DMS79 treated with DMSO at 0.1 percent for 48 hours (cell line): ENCODE measurements at regions not wholly inside any gene's neighbourhood (a gene's known extent, or its start where the extent isn't known, plus 50 kb on each side); places are given as distances from the start of the nearest gene placed in this dataset.

Experiments used
- DNase-seq: peaks from one replicate; lab custom pipeline; 2025; lab: John Stamatoyannopoulos, UW

GRCh38 chr18:6465281-6465680 lies 50.6 kb upstream of the L3MBTL4 start:
- DNase-seq = no peak

- DNase-seq = peak; percentile 10
Measured at GRCh38 chr18:6476190-6476589, 61.5 kb upstream of the L3MBTL4 start.

- DNase-seq = no peak
Measured at GRCh38 chr18:6476880-6477279, 62.2 kb upstream of the L3MBTL4 start.

- no peak for DNase-seq
Measured at GRCh38 chr18:6478121-6478520, 63.4 kb upstream of the L3MBTL4 start.

GRCh38 chr18:6479699-6480098 lies 65.0 kb upstream of the L3MBTL4 start:
- no peak for DNase-seq

GRCh38 chr18:6482198-6482977 lies 67.7 kb upstream of the L3MBTL4 start:
- DNase-seq = no peak

GRCh38 chr18:6484659-6485058 lies 69.9 kb upstream of the L3MBTL4 start:
- no peak for DNase-seq

- no peak for DNase-seq
Measured at GRCh38 chr18:6486313-6486712, 71.6 kb upstream of the L3MBTL4 start.

GRCh38 chr18:6486764-6487426 lies 72.2 kb upstream of the L3MBTL4 start:
- no peak for DNase-seq

- DNase-seq = no peak
Measured at GRCh38 chr18:6487968-6488367, 73.3 kb upstream of the L3MBTL4 start.

GRCh38 chr18:6488956-6489355 lies 74.2 kb upstream of the L3MBTL4 start:
- DNase-seq = no peak

- no peak for DNase-seq
Measured at GRCh38 chr18:6489977-6490376, 75.3 kb upstream of the L3MBTL4 start.

- no peak for DNase-seq
Measured at GRCh38 chr18:6493194-6493593, 78.5 kb upstream of the L3MBTL4 start.

GRCh38 chr18:6495536-6495935 lies 80.8 kb upstream of the L3MBTL4 start:
- no peak for DNase-seq

- no peak for DNase-seq
Measured at GRCh38 chr18:6497543-6497942, 82.8 kb upstream of the L3MBTL4 start.

- DNase-seq = no peak
Measured at GRCh38 chr18:6498289-6498856, 83.7 kb upstream of the L3MBTL4 start.

GRCh38 chr18:6504605-6505497 lies 90.1 kb upstream of the L3MBTL4 start:
- no peak for DNase-seq

GRCh38 chr18:6505498-6505875 lies 90.8 kb upstream of the L3MBTL4 start:
- DNase-seq = no peak

GRCh38 chr18:6509417-6509816 lies 94.7 kb upstream of the L3MBTL4 start:
- peak; percentile 36 for DNase-seq

GRCh38 chr18:6509832-6510231 lies 95.1 kb upstream of the L3MBTL4 start:
- DNase-seq = no peak

GRCh38 chr18:6520901-6521300 lies 106.2 kb upstream of the L3MBTL4 start:
- no peak for DNase-seq

GRCh38 chr18:6521803-6522418 lies 107.2 kb upstream of the L3MBTL4 start:
- peak; percentile 26 for DNase-seq
